ENCODE measurements at regions not wholly inside any gene's neighbourhood (a gene's known extent, or its start where the extent isn't known, plus 50 kb on each side); places are given as distances from the start of the nearest gene placed in this dataset.

- H3K27ac ChIP-seq, result no peak overlapping the region
- no peak for TF ChIP-seq ZFX (IDR thresholded peaks at IDR 0.05)
- no peak for TF ChIP-seq CTCF (conservative IDR thresholded peaks at IDR 0.05)
These were observed 143.5 kb upstream of the AFDN start for GRCh38 chr6:167683028-167683862.

GRCh38 chr6:167684276-167685104 lies 142.2 kb upstream of the AFDN start:
- no peak for TF ChIP-seq ZFX (IDR thresholded peaks at IDR 0.05)
- no peak for TF ChIP-seq CTCF (conservative IDR thresholded peaks at IDR 0.05)
- H3K27ac ChIP-seq, result no peak overlapping the region

- H3K27ac ChIP-seq, result no peak overlapping the region
- no peak for TF ChIP-seq CTCF (conservative IDR thresholded peaks at IDR 0.05)
- no peak for TF ChIP-seq ZFX (IDR thresholded peaks at IDR 0.05)
These were observed 141.1 kb upstream of the AFDN start for GRCh38 chr6:167685654-167686053.

GRCh38 chr6:167686204-167686893 lies 140.4 kb upstream of the AFDN start:
- TF ChIP-seq ZFX (IDR thresholded peaks at IDR 0.05) (no peak), CTCF (conservative IDR thresholded peaks at IDR 0.05) (no peak)
- no peak overlapping the region for H3K27ac ChIP-seq

GRCh38 chr6:167687116-167687725 lies 139.5 kb upstream of the AFDN start:
- H3K27ac ChIP-seq, result no peak overlapping the region
- TF ChIP-seq CTCF (conservative IDR thresholded peaks at IDR 0.05), result no peak
- no peak for TF ChIP-seq ZFX (IDR thresholded peaks at IDR 0.05)

- no peak for TF ChIP-seq ZFX (IDR thresholded peaks at IDR 0.05)
- TF ChIP-seq CTCF (conservative IDR thresholded peaks at IDR 0.05), result no peak
- no peak overlapping the region for H3K27ac ChIP-seq
These were observed 138.6 kb upstream of the AFDN start for GRCh38 chr6:167688123-167688522.
